GM23338 (cell line): ENCODE measurements at regions not wholly inside any gene's neighbourhood (a gene's known extent, or its start where the extent isn't known, plus 50 kb on each side); places are given as distances from the start of the nearest gene placed in this dataset.

ENCODE experiments used
- ATAC-seq: fragments of 200-7000 bp; cut with Tn5 transposase; 3 replicates; pipeline ENCODE4 v1.9.1; 2020
- DNase-seq: peaks from one replicate; pipeline ENCODE4 v3.0.0-alpha.2; 2015; ENCODE audit warnings: low spot score
- H2AFZ ChIP-seq: fragments of 200-600 bp; sonication (generic); 2 replicates; pipeline ENCODE4 v1.8.0; 2016; ENCODE audit warnings: antibody characterized with exemption, mild to moderate bottlenecking, moderate library complexity
- H3F3A ChIP-seq: fragments of 200-600 bp; sonication (generic); replicated peaks from 2 replicates; pipeline ENCODE4 v1.8.0; 2017; ENCODE audit warnings: antibody characterized with exemption, mixed run types, low read depth
- H3K27ac ChIP-seq: fragments of 200-600 bp; sonication (generic); 2 replicates; pipeline ENCODE4 v1.6.1; 2016; ENCODE audit warnings: low read depth
- H3K27me3 ChIP-seq: fragments of 200-600 bp; sonication (generic); 2 replicates; pipeline ENCODE4 v1.8.0; 2016; ENCODE audit warnings: mild to moderate bottlenecking, mixed run types, moderate library complexity; ENCODE audit not compliant: insufficient read depth
- H3K36me3 ChIP-seq: fragments of 200-600 bp; sonication (generic); 2 replicates; pipeline ENCODE4 v1.8.0; 2016; ENCODE audit warnings: mild to moderate bottlenecking; ENCODE audit not compliant: insufficient read depth
- H3K4me1 ChIP-seq: fragments of 200-600 bp; sonication (generic); 2 replicates; pipeline ENCODE4 v1.8.0; 2016; ENCODE audit warnings: mild to moderate bottlenecking, moderate library complexity; ENCODE audit not compliant: insufficient read depth
- H3K4me2 ChIP-seq: fragments of 200-600 bp; sonication (generic); 2 replicates; pipeline ENCODE4 v1.7.1; 2017; ENCODE audit warnings: mixed run types
- H3K4me3 ChIP-seq: fragments of 200-600 bp; sonication (generic); 2 replicates; pipeline ENCODE4 v1.6.1; 2016; ENCODE audit warnings: mixed run types
- H3K79me2 ChIP-seq: fragments of 200-600 bp; sonication (generic); replicated peaks from 2 replicates; pipeline ENCODE4 v1.8.0; 2017; ENCODE audit warnings: mild to moderate bottlenecking; ENCODE audit not compliant: insufficient read depth
- H3K9me2 ChIP-seq: fragments of 200-600 bp; sonication (generic); 2 replicates; pipeline ENCODE4 v1.8.0; 2017; ENCODE audit not compliant: insufficient read depth
- H4K20me1 ChIP-seq: fragments of 200-600 bp; sonication (generic); replicated peaks from 2 replicates; pipeline ENCODE4 v1.8.0; 2017; ENCODE audit warnings: mild to moderate bottlenecking; ENCODE audit not compliant: insufficient read depth
- H3K27ac Mint-ChIP-seq: 2 replicates; pipeline ENCODE4 v1.8.0; 2020; ENCODE audit warnings: inconsistent platforms, mild to moderate bottlenecking, moderate library complexity, mixed read lengths
- H3K27me3 Mint-ChIP-seq: 3 replicates; pipeline ENCODE4 v1.8.0; 2022; ENCODE audit warnings: low read depth, mild to moderate bottlenecking, moderate library complexity, mixed read lengths, inconsistent platforms; ENCODE audit not compliant: insufficient read depth, poor library complexity
- H3K36me3 Mint-ChIP-seq: 3 replicates; pipeline ENCODE4 v1.8.0; 2021; ENCODE audit warnings: low read depth, mild to moderate bottlenecking, inconsistent platforms, moderate library complexity, mixed read lengths
- H3K4me1 Mint-ChIP-seq: 3 replicates; pipeline ENCODE4 v1.8.0; 2020; ENCODE audit warnings: mild to moderate bottlenecking, inconsistent platforms, mixed read lengths
- H3K4me3 Mint-ChIP-seq: 3 replicates; pipeline ENCODE4 v1.8.0; 2021; ENCODE audit warnings: moderate library complexity, mild to moderate bottlenecking, inconsistent platforms, mixed read lengths
- H3K9me3 Mint-ChIP-seq: 3 replicates; pipeline ENCODE4 v1.8.0; 2020; ENCODE audit warnings: moderate library complexity, mild to moderate bottlenecking, inconsistent platforms, mixed read lengths
- EZH2 ChIP-seq: fragments of 200-600 bp; sonication (generic); IDR thresholded peaks from one replicate; pipeline ENCODE4 v1.8.0; 2017; ENCODE audit warnings: antibody characterized with exemption, mild to moderate bottlenecking, low read depth; ENCODE audit not compliant: unreplicated experiment
- JUNB ChIP-seq: IDR thresholded peaks from one replicate; pipeline ENCODE4 v1.6.1; 2016; ENCODE audit warnings: antibody characterized with exemption; ENCODE audit not compliant: unreplicated experiment
- NANOG ChIP-seq: IDR thresholded peaks from 2 replicates; pipeline ENCODE4 v1.6.1; 2016; ENCODE audit warnings: antibody characterized with exemption, borderline replicate concordance
- STAT1 ChIP-seq: IDR thresholded peaks from one replicate; pipeline ENCODE4 v1.6.1; 2016; ENCODE audit warnings: antibody characterized with exemption; ENCODE audit not compliant: unreplicated experiment
- ZNF114 ChIP-seq: fragments of 250-450 bp; sonication (Bioruptor Pico); IDR thresholded peaks from 2 replicates; pipeline ENCODE4 v1.5.0; 2020; ENCODE audit warnings: mild to moderate bottlenecking, moderate library complexity
- ZNF331 ChIP-seq: fragments of 250-450 bp; sonication (Bioruptor Pico); IDR thresholded peaks from 2 replicates; pipeline ENCODE4 v1.5.0; 2020; ENCODE audit warnings: low read depth, mild to moderate bottlenecking, moderate library complexity
- TF ChIP-seq, protein P1 (sequence below): fragments of 250-450 bp; sonication (Bioruptor Pico); IDR thresholded peaks from 2 replicates; pipeline ENCODE4 v1.5.0; 2020; ENCODE audit warnings: mild to moderate bottlenecking, moderate library complexity
- TF ChIP-seq, protein P2 (sequence below): IDR thresholded peaks from 2 replicates; pipeline ENCODE4 v1.6.1; 2016; ENCODE audit warnings: antibody characterized with exemption
- TF ChIP-seq, protein P3 (sequence below), 2 experiments: fragments of 200-600 bp in 1 of 2; sonication (generic) in 1 of 2; conservative IDR thresholded peaks; 2 replicates each; pipeline versions ENCODE4 v1.5.1 to v1.6.1; 2016 to 2017; ENCODE audit warnings: antibody characterized with exemption in 2 of 2, low read depth in 2 of 2, mild to moderate bottlenecking in 2 of 2, moderate library complexity in 1 of 2

DNA sequence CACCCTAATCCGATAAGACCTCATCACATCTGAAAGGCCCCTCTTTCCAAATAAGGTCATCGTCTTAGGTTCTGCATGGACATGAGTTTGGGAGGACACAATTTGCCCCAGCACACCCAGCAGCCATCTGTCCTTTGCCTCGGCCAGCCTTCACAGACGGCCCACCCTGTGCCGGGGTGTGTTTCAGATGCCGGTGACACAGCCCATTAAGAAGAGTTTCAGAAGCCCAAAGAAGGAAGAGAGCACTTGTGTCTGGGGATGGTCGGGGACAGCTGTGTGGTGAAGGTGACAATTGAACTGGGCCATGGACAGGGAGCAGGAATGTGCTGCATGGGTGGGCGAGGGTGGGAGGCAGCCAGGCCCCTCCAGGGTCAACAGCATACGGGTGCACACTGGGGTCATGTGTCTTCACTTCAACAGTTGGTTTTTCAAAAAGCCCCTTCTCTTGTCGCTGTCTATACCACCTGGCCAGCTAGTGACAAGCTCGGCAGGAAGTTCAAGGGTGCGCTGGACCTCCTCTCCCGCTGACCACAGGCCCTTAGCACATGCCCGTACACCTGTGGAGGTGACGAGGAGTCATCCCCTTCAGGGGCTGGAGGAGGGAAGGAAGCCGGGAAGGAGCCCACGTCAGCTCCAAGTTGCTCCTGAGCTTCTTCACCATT is 183.1 kb downstream of the C16orf95 start (continued):
- TF ChIP-seq, protein P1, sequence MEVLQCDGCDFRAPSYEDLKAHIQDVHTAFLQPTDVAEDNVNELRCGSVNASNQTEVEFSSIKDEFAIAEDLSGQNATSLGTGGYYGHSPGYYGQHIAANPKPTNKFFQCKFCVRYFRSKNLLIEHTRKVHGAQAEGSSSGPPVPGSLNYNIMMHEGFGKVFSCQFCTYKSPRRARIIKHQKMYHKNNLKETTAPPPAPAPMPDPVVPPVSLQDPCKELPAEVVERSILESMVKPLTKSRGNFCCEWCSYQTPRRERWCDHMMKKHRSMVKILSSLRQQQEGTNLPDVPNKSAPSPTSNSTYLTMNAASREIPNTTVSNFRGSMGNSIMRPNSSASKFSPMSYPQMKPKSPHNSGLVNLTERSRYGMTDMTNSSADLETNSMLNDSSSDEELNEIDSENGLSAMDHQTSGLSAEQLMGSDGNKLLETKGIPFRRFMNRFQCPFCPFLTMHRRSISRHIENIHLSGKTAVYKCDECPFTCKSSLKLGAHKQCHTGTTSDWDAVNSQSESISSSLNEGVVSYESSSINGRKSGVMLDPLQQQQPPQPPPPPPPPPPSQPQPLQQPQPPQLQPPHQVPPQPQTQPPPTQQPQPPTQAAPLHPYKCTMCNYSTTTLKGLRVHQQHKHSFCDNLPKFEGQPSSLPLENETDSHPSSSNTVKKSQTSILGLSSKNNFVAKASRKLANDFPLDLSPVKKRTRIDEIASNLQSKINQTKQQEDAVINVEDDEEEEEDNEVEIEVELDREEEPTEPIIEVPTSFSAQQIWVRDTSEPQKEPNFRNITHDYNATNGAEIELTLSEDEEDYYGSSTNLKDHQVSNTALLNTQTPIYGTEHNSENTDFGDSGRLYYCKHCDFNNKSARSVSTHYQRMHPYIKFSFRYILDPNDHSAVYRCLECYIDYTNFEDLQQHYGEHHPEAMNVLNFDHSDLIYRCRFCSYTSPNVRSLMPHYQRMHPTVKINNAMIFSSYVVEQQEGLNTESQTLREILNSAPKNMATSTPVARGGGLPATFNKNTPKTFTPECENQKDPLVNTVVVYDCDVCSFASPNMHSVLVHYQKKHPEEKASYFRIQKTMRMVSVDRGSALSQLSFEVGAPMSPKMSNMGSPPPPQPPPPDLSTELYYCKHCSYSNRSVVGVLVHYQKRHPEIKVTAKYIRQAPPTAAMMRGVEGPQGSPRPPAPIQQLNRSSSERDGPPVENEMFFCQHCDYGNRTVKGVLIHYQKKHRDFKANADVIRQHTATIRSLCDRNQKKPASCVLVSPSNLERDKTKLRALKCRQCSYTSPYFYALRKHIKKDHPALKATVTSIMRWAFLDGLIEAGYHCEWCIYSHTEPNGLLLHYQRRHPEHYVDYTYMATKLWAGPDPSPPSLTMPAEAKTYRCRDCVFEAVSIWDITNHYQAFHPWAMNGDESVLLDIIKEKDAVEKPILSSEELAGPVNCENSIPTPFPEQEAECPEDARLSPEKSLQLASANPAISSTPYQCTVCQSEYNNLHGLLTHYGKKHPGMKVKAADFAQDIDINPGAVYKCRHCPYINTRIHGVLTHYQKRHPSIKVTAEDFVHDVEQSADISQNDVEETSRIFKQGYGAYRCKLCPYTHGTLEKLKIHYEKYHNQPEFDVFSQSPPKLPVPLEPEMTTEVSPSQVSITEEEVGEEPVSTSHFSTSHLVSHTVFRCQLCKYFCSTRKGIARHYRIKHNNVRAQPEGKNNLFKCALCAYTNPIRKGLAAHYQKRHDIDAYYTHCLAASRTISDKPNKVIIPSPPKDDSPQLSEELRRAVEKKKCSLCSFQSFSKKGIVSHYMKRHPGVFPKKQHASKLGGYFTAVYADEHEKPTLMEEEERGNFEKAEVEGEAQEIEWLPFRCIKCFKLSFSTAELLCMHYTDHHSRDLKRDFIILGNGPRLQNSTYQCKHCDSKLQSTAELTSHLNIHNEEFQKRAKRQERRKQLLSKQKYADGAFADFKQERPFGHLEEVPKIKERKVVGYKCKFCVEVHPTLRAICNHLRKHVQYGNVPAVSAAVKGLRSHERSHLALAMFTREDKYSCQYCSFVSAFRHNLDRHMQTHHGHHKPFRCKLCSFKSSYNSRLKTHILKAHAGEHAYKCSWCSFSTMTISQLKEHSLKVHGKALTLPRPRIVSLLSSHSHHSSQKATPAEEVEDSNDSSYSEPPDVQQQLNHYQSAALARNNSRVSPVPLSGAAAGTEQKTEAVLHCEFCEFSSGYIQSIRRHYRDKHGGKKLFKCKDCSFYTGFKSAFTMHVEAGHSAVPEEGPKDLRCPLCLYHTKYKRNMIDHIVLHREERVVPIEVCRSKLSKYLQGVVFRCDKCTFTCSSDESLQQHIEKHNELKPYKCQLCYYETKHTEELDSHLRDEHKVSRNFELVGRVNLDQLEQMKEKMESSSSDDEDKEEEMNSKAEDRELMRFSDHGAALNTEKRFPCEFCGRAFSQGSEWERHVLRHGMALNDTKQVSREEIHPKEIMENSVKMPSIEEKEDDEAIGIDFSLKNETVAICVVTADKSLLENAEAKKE (CRISPR knock-in tag) = no peak
- TF ChIP-seq EZH2 = no peak
- no peak for TF ChIP-seq ZNF114 (CRISPR knock-in tag)
- TF ChIP-seq ZNF331 (CRISPR knock-in tag) = no peak
- TF ChIP-seq JUNB = no peak
- TF ChIP-seq STAT1 = no peak

DNA sequence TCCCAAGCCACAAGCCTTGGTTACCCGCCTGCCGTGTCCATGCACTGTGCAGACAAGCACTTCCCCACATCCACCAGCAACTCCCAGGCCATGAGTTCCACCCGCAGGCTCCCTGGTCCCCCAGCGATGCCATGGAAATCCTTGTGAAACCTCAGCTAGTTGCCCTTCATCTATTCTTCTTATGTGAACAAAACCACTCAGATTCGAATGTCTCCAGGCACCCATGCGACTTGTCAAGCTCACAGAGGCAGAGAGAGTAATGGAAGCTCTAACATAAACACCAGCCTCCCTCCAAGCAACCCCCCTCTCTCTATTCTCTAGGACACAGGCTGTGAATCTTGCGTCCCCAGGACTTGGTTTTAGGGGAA is 182.6 kb downstream of the C16orf95 start:
- Mint-ChIP-seq H3K4me3 (no peak overlapping the region), H3K4me1 (no peaks in the 10 kb centered on the region), H3K36me3 (peaks cover 7% of the 10 kb centered on the region; the same call in 1 of the 3 replicates), H3K27ac (no peak overlapping the region), H3K9me3 (peaks cover 7% of the 10 kb centered on the region), H3K27me3 (peaks cover 19% of the 10 kb centered on the region)
- Histone ChIP-seq H3F3A (no peaks in the 10 kb centered on the region), H3K27ac (no peak overlapping the region), H3K4me2 (no peak overlapping the region), H4K20me1 (no peaks in the 10 kb centered on the region), H3K9me2 (no peaks in the 10 kb centered on the region), H3K79me2 (no peaks in the 10 kb centered on the region), H3K4me3 (no peak overlapping the region), H2AFZ (no peak overlapping the region), H3K36me3 (no peaks in the 10 kb centered on the region), H3K4me1 (no peaks in the 10 kb centered on the region), H3K27me3 (no peaks in the 10 kb centered on the region)
- ATAC-seq = no peak
- DNase-seq = no peak
- TF ChIP-seq, protein P2, sequence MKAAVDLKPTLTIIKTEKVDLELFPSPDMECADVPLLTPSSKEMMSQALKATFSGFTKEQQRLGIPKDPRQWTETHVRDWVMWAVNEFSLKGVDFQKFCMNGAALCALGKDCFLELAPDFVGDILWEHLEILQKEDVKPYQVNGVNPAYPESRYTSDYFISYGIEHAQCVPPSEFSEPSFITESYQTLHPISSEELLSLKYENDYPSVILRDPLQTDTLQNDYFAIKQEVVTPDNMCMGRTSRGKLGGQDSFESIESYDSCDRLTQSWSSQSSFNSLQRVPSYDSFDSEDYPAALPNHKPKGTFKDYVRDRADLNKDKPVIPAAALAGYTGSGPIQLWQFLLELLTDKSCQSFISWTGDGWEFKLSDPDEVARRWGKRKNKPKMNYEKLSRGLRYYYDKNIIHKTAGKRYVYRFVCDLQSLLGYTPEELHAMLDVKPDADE = no peak
- TF ChIP-seq STAT1 = no peak
- TF ChIP-seq, protein P3, sequence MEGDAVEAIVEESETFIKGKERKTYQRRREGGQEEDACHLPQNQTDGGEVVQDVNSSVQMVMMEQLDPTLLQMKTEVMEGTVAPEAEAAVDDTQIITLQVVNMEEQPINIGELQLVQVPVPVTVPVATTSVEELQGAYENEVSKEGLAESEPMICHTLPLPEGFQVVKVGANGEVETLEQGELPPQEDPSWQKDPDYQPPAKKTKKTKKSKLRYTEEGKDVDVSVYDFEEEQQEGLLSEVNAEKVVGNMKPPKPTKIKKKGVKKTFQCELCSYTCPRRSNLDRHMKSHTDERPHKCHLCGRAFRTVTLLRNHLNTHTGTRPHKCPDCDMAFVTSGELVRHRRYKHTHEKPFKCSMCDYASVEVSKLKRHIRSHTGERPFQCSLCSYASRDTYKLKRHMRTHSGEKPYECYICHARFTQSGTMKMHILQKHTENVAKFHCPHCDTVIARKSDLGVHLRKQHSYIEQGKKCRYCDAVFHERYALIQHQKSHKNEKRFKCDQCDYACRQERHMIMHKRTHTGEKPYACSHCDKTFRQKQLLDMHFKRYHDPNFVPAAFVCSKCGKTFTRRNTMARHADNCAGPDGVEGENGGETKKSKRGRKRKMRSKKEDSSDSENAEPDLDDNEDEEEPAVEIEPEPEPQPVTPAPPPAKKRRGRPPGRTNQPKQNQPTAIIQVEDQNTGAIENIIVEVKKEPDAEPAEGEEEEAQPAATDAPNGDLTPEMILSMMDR (conservative IDR thresholded peaks at IDR 0.05; ENCODE audit: low read depth in 2 of 2) = no peak
- no peak for TF ChIP-seq NANOG
